Peyer's patch (tissue), 4 donors: ENCODE measurements at regions not wholly inside any gene's neighbourhood (a gene's known extent, or its start where the extent isn't known, plus 50 kb on each side); places are given as distances from the start of the nearest gene placed in this dataset.

Source experiments
- POLR2A ChIP-seq, 2 donors: fragments of 450-650 bp; IDR thresholded peaks; one replicate each; pipeline ENCODE4 v1.5.1; 2017; ENCODE audit warnings: antibody characterized with exemption in 2 of 2, mild to moderate bottlenecking in 2 of 2, moderate library complexity in 2 of 2
- TF ChIP-seq, protein P1 (sequence below), 6 experiments: fragments of 450-650 bp in 4 of 6; fragments of 200-600 bp in 2 of 6; sonication (generic) in 1 of 6; IDR thresholded peaks; one replicate each; pipeline ENCODE4 v1.5.1; 2017 to 2019; ENCODE audit warnings: antibody characterized with exemption in 6 of 6, mild to moderate bottlenecking in 3 of 6, moderate library complexity in 1 of 6

- TF ChIP-seq POLR2A (IDR thresholded peaks at IDR 0.05) = no peak
- TF ChIP-seq, protein P1, sequence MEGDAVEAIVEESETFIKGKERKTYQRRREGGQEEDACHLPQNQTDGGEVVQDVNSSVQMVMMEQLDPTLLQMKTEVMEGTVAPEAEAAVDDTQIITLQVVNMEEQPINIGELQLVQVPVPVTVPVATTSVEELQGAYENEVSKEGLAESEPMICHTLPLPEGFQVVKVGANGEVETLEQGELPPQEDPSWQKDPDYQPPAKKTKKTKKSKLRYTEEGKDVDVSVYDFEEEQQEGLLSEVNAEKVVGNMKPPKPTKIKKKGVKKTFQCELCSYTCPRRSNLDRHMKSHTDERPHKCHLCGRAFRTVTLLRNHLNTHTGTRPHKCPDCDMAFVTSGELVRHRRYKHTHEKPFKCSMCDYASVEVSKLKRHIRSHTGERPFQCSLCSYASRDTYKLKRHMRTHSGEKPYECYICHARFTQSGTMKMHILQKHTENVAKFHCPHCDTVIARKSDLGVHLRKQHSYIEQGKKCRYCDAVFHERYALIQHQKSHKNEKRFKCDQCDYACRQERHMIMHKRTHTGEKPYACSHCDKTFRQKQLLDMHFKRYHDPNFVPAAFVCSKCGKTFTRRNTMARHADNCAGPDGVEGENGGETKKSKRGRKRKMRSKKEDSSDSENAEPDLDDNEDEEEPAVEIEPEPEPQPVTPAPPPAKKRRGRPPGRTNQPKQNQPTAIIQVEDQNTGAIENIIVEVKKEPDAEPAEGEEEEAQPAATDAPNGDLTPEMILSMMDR (IDR thresholded peaks at IDR 0.05) = no peak
Measured at GRCh38 chr14:27862684-27863083, 903.9 kb upstream of the FOXG1 start.
